Parathyroid adenoma (tissue), 2 donors: ENCODE measurements at regions not wholly inside any gene's neighbourhood (a gene's known extent, or its start where the extent isn't known, plus 50 kb on each side); places are given as distances from the start of the nearest gene placed in this dataset.

Experiments used
- H2AFZ ChIP-seq: fragments of 300-600 bp; sonication (generic); one replicate; pipeline ENCODE4 v1.7.0; 2017; ENCODE audit warnings: antibody characterized with exemption, mild to moderate bottlenecking
- H3K27ac ChIP-seq: fragments of 300-600 bp; sonication (generic); one replicate; pipeline ENCODE4 v1.7.0; 2017
- H3K27me3 ChIP-seq: fragments of 300-600 bp; sonication (generic); one replicate; pipeline ENCODE4 v1.7.0; 2017; ENCODE audit warnings: low read length; ENCODE audit not compliant: control insufficient read depth, insufficient read depth
- H3K36me3 ChIP-seq: fragments of 300-600 bp; sonication (generic); one replicate; pipeline ENCODE4 v1.7.0; 2017; ENCODE audit warnings: low read length; ENCODE audit not compliant: control insufficient read depth, insufficient read depth
- H3K4me1 ChIP-seq: fragments of 300-600 bp; sonication (generic); one replicate; pipeline ENCODE4 v1.7.0; 2017; ENCODE audit warnings: control low read depth
- H3K4me2 ChIP-seq: fragments of 300-600 bp; sonication (generic); one replicate; pipeline ENCODE4 v1.7.0; 2017; ENCODE audit warnings: low read length
- H3K4me3 ChIP-seq: fragments of 300-600 bp; sonication (generic); one replicate; pipeline ENCODE4 v1.7.0; 2017; ENCODE audit warnings: low read depth, low read length
- H3K79me2 ChIP-seq: fragments of 300-600 bp; sonication (generic); one replicate; pipeline ENCODE4 v1.7.0; 2017; ENCODE audit warnings: control low read depth
- H3K9ac ChIP-seq: fragments of 300-600 bp; sonication (generic); one replicate; pipeline ENCODE4 v1.7.0; 2017; ENCODE audit warnings: mild to moderate bottlenecking
- H3K9me3 ChIP-seq: fragments of 300-600 bp; sonication (generic); one replicate; pipeline ENCODE4 v1.7.0; 2017; ENCODE audit warnings: low read length; ENCODE audit not compliant: control insufficient read depth
- TF ChIP-seq, protein P1 (sequence below): fragments of 300-600 bp; sonication (generic); IDR thresholded peaks from one replicate; pipeline ENCODE4 v1.7.0; 2017; ENCODE audit warnings: antibody characterized with exemption, mild to moderate bottlenecking
- donor health status: primary hyperparathyroidism.

GRCh38 chr2:49812730-49813129 is 658.4 kb upstream of the FSHR start:
- H3K4me2 ChIP-seq, result no peak overlapping the region
- H3K79me2 ChIP-seq, result no peaks in the 10 kb centered on the region
- H3K36me3 ChIP-seq, result no peaks in the 10 kb centered on the region
- H3K9ac ChIP-seq, result no peak overlapping the region
- TF ChIP-seq, protein P1, sequence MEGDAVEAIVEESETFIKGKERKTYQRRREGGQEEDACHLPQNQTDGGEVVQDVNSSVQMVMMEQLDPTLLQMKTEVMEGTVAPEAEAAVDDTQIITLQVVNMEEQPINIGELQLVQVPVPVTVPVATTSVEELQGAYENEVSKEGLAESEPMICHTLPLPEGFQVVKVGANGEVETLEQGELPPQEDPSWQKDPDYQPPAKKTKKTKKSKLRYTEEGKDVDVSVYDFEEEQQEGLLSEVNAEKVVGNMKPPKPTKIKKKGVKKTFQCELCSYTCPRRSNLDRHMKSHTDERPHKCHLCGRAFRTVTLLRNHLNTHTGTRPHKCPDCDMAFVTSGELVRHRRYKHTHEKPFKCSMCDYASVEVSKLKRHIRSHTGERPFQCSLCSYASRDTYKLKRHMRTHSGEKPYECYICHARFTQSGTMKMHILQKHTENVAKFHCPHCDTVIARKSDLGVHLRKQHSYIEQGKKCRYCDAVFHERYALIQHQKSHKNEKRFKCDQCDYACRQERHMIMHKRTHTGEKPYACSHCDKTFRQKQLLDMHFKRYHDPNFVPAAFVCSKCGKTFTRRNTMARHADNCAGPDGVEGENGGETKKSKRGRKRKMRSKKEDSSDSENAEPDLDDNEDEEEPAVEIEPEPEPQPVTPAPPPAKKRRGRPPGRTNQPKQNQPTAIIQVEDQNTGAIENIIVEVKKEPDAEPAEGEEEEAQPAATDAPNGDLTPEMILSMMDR, result no peak
- H3K27me3 ChIP-seq, result no peaks in the 10 kb centered on the region
- H3K27ac ChIP-seq, result no peak overlapping the region
- H3K4me3 ChIP-seq, result no peak overlapping the region
- H2AFZ ChIP-seq, result no peak overlapping the region
- no peaks in the 10 kb centered on the region for H3K9me3 ChIP-seq
- H3K4me1 ChIP-seq, result no peaks in the 10 kb centered on the region

- H3K4me1 ChIP-seq, result no peaks in the 10 kb centered on the region
- TF ChIP-seq, protein P1, result no peak
- no peaks in the 10 kb centered on the region for H3K79me2 ChIP-seq
These were observed 657.2 kb upstream of the FSHR start for GRCh38 chr2:49811502-49811901.

DNA sequence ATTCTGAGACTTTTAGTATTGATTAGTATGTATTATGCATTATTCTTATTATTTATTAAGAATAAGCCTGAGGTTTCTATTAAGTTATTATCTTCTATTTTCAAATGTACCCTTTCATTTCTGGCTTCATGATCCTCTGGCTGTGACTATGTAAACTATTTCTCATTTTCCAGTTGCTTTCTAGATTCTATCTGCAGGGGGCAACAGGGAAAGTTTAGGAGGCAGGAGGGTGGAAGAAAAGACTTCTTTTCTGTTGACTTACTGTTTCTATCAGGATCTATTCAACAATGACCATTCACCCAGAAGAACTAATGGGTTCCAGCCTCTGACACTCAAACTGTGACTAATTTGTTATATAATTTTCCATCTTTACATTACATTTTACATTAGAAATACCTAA is 653.4 kb upstream of the FSHR start:
- no peak overlapping the region for H3K27ac ChIP-seq
- no peaks in the 10 kb centered on the region for H3K9me3 ChIP-seq

More at GRCh38 chr2:49811502-49811901, 657.2 kb upstream of the FSHR start:
- no peak overlapping the region for H2AFZ ChIP-seq
- no peak overlapping the region for H3K4me3 ChIP-seq
- H3K36me3 ChIP-seq, result no peaks in the 10 kb centered on the region
- no peaks in the 10 kb centered on the region for H3K27me3 ChIP-seq
- H3K9me3 ChIP-seq, result no peaks in the 10 kb centered on the region
- H3K27ac ChIP-seq, result no peak overlapping the region
- no peak overlapping the region for H3K4me2 ChIP-seq
- no peak overlapping the region for H3K9ac ChIP-seq

DNA sequence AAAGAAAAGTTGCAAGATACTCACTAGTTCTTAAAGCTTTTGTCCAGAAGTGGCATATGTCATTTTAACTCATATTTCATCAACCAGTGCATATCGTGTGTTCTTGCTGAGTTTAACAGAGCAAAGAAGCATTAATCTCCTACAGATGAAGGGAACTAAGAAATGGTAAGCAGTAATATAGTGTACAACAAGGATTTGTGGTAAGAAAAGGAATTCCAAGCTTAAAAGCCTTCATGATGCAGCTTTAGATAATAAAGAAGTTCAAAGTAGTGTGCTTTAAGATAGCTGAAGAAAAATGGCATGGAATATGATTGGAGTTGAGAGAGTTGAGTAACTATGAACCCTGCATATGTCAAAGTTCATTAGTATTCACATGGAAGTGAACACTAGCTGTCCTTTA is 649.8 kb upstream of the FSHR start:
- Histone ChIP-seq H3K27me3 (no peaks in the 10 kb centered on the region), H3K4me2 (no peak overlapping the region), H3K79me2 (no peaks in the 10 kb centered on the region), H3K4me1 (no peaks in the 10 kb centered on the region), H3K9ac (no peak overlapping the region), H3K9me3 (no peaks in the 10 kb centered on the region), H3K36me3 (no peaks in the 10 kb centered on the region), H2AFZ (no peak overlapping the region), H3K4me3 (no peak overlapping the region), H3K27ac (no peak overlapping the region)
- TF ChIP-seq, protein P1, result no peak

More for the DNA sequence above, 653.4 kb upstream of the FSHR start:
- Histone ChIP-seq H3K36me3 (no peaks in the 10 kb centered on the region), H3K9ac (no peak overlapping the region), H3K79me2 (no peaks in the 10 kb centered on the region), H3K27me3 (no peaks in the 10 kb centered on the region), H3K4me1 (no peaks in the 10 kb centered on the region), H3K4me3 (no peak overlapping the region), H2AFZ (no peak overlapping the region), H3K4me2 (no peak overlapping the region)
- TF ChIP-seq, protein P1, result no peak

- Histone ChIP-seq H3K27me3 (no peaks in the 10 kb centered on the region), H3K4me2 (no peak overlapping the region), H2AFZ (no peak overlapping the region), H3K79me2 (no peaks in the 10 kb centered on the region), H3K4me1 (no peaks in the 10 kb centered on the region), H3K4me3 (no peak overlapping the region), H3K36me3 (no peaks in the 10 kb centered on the region), H3K9ac (no peak overlapping the region), H3K9me3 (no peaks in the 10 kb centered on the region), H3K27ac (no peak overlapping the region)
- TF ChIP-seq, protein P1, result no peak
These were observed 647.7 kb upstream of the FSHR start for GRCh38 chr2:49801898-49802450.
